Keratinocyte (primary cell): ENCODE measurements at regions not wholly inside any gene's neighbourhood (a gene's known extent, or its start where the extent isn't known, plus 50 kb on each side); places are given as distances from the start of the nearest gene placed in this dataset.

Experiments used
- DNase-seq: peaks from one replicate; pipeline ENCODE4 v3.0.0-alpha.2; 2011; ENCODE audit warnings: low read depth, missing footprints, low spot score
- FAIRE-seq: peaks from 2 replicates; lab custom pipeline; 2011; peaks lifted over from hg19 to GRCh38; lab: Jason Lieb, UNC
- H2AFZ ChIP-seq: 2 replicates; pipeline ENCODE4 v1.6.0; 2012; ENCODE audit warnings: low read length, control low read depth, inconsistent platforms; ENCODE audit not compliant: control insufficient read depth
- H3K27ac ChIP-seq: 2 replicates; pipeline ENCODE4 v1.5.1; 2011; ENCODE audit warnings: low read length; ENCODE audit not compliant: control insufficient read depth, insufficient read depth
- H3K27me3 ChIP-seq: 3 replicates; pipeline ENCODE4 v1.6.0; 2011; ENCODE audit warnings: low read length; ENCODE audit not compliant: control insufficient read depth, insufficient read depth; ENCODE audit errors: extremely low read depth
- H3K36me3 ChIP-seq, 2 experiments: 2 replicates in 1 of 2; 3 replicates in 1 of 2; pipeline ENCODE4 v1.5.1; 2011; ENCODE audit warnings: low read length in 2 of 2, mild to moderate bottlenecking in 1 of 2; ENCODE audit not compliant: control insufficient read depth in 2 of 2, insufficient read depth in 2 of 2; ENCODE audit errors: extremely low read depth in 1 of 2
- H3K4me1 ChIP-seq: 3 replicates; pipeline ENCODE4 v1.5.1; 2011; ENCODE audit warnings: low read length; ENCODE audit not compliant: control insufficient read depth, insufficient read depth; ENCODE audit errors: extremely low read depth
- H3K4me2 ChIP-seq: 3 replicates; pipeline ENCODE4 v1.6.0; 2011; ENCODE audit warnings: low read depth, low read length; ENCODE audit not compliant: control insufficient read depth, insufficient read depth; ENCODE audit errors: extremely low read depth
- H3K4me3 ChIP-seq, 3 experiments: fragments of 200-600 bp in 1 of 3; sonication (generic) in 1 of 3; 2 replicates in 2 of 3; 3 replicates in 1 of 3; pipeline ENCODE4 v1.5.1; 2011 to 2016; ENCODE audit warnings: low read length in 3 of 3, mild to moderate bottlenecking in 3 of 3, control low read depth in 2 of 3, inconsistent platforms in 1 of 3, low read depth in 1 of 3, mixed read lengths in 1 of 3, mixed run types in 1 of 3, moderate library complexity in 1 of 3; ENCODE audit not compliant: control insufficient read depth in 2 of 3, insufficient read depth in 2 of 3; ENCODE audit errors: extremely low read depth in 1 of 3
- H3K79me2 ChIP-seq: 2 replicates; pipeline ENCODE4 v1.6.0; 2012; ENCODE audit warnings: low read length; ENCODE audit not compliant: control insufficient read depth, insufficient read depth
- H3K9ac ChIP-seq: 3 replicates; pipeline ENCODE4 v1.6.0; 2011; ENCODE audit warnings: low read length; ENCODE audit not compliant: control insufficient read depth, insufficient read depth; ENCODE audit errors: extremely low read depth
- H3K9me1 ChIP-seq: 3 replicates; pipeline ENCODE4 v1.6.0; 2011; ENCODE audit warnings: low read length; ENCODE audit not compliant: control insufficient read depth, insufficient read depth; ENCODE audit errors: extremely low read depth
- H3K9me3 ChIP-seq: 2 replicates; pipeline ENCODE4 v1.5.1; 2012; ENCODE audit warnings: low read depth, low read length; ENCODE audit not compliant: control insufficient read depth
- H4K20me1 ChIP-seq: 3 replicates; pipeline ENCODE4 v1.6.0; 2011; ENCODE audit warnings: low read length; ENCODE audit not compliant: control insufficient read depth, insufficient read depth; ENCODE audit errors: extremely low read depth
- EZH2 ChIP-seq: IDR thresholded peaks from one replicate; pipeline ENCODE4 v1.6.1; 2012; ENCODE audit warnings: inconsistent platforms, mild to moderate bottlenecking, low read length, moderate library complexity
- dilution Hi-C: fragments of 300-500 bp; cut with MboI; formaldehyde crosslinking; loops from one replicate; pipeline ENCODE4 v1.7.0; 2020; ENCODE audit warnings: low sequenced_read_pairs; ENCODE audit not compliant: extremely low pct_ligation_motif_present
- TF ChIP-seq, protein P1 (sequence below), 3 experiments: IDR thresholded peaks in 1 of 3; conservative IDR thresholded peaks in 1 of 3; optimal IDR thresholded peaks in 1 of 3; 2 replicates in 2 of 3; 3 replicates in 1 of 3; pipeline versions ENCODE3 to v1.5.1; 2011; ENCODE audit warnings: low read length in 3 of 3, mild to moderate bottlenecking in 3 of 3, moderate library complexity in 2 of 3, control low read depth in 1 of 3, inconsistent platforms in 1 of 3; ENCODE audit not compliant: insufficient read depth in 2 of 3; ENCODE audit errors: extremely low read depth in 1 of 3

- no peaks in the 10 kb centered on the region for H3K9me1 ChIP-seq
- H3K9me3 ChIP-seq, result no peaks in the 10 kb centered on the region
- no peaks in the 10 kb centered on the region for H3K36me3 ChIP-seq
- H3K4me3 ChIP-seq, result no peak overlapping the region
- H3K9ac ChIP-seq, result no peak overlapping the region
- FAIRE-seq (no peak), DNase-seq (no peak)
- no peak for TF ChIP-seq EZH2
- TF ChIP-seq, protein P1, sequence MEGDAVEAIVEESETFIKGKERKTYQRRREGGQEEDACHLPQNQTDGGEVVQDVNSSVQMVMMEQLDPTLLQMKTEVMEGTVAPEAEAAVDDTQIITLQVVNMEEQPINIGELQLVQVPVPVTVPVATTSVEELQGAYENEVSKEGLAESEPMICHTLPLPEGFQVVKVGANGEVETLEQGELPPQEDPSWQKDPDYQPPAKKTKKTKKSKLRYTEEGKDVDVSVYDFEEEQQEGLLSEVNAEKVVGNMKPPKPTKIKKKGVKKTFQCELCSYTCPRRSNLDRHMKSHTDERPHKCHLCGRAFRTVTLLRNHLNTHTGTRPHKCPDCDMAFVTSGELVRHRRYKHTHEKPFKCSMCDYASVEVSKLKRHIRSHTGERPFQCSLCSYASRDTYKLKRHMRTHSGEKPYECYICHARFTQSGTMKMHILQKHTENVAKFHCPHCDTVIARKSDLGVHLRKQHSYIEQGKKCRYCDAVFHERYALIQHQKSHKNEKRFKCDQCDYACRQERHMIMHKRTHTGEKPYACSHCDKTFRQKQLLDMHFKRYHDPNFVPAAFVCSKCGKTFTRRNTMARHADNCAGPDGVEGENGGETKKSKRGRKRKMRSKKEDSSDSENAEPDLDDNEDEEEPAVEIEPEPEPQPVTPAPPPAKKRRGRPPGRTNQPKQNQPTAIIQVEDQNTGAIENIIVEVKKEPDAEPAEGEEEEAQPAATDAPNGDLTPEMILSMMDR (optimal IDR thresholded peaks at IDR 0.05 in 1 of 3, IDR thresholded peaks at IDR 0.05 in 1 of 3, conservative IDR thresholded peaks at IDR 0.05 in 1 of 3; ENCODE audit: extremely low read depth in 1 of 3, insufficient read depth in 2 of 3, low read length in 3 of 3), result no peak
- no peak overlapping the region for H3K4me2 ChIP-seq
- dilution Hi-C loops, result no loop called here
- H3K27me3 ChIP-seq, result no peaks in the 10 kb centered on the region
- H3K79me2 ChIP-seq, result no peaks in the 10 kb centered on the region
- H3K27ac ChIP-seq, result no peak overlapping the region
- no peaks in the 10 kb centered on the region for H4K20me1 ChIP-seq
- H2AFZ ChIP-seq, result no peak overlapping the region
- no peaks in the 10 kb centered on the region for H3K4me1 ChIP-seq
These were observed 379.5 kb upstream of the TBL1XR1 start for GRCh38 chr3:177576746-177577145.

GRCh38 chr3:177578488-177578887 is 381.2 kb upstream of the TBL1XR1 start:
- no peaks in the 10 kb centered on the region for H3K79me2 ChIP-seq
- H3K4me1 ChIP-seq, result no peaks in the 10 kb centered on the region
- no peak overlapping the region for H3K27ac ChIP-seq
- H3K27me3 ChIP-seq, result no peaks in the 10 kb centered on the region
- H4K20me1 ChIP-seq, result no peaks in the 10 kb centered on the region
- no peak for DNase-seq
- no peaks in the 10 kb centered on the region for H3K36me3 ChIP-seq
- dilution Hi-C loops, result no loop called here
- no peak for FAIRE-seq
- H2AFZ ChIP-seq, result no peak overlapping the region
- no peaks in the 10 kb centered on the region for H3K9me1 ChIP-seq
- TF ChIP-seq, protein P1 (optimal IDR thresholded peaks at IDR 0.05 in 1 of 3, IDR thresholded peaks at IDR 0.05 in 1 of 3, conservative IDR thresholded peaks at IDR 0.05 in 1 of 3; ENCODE audit: extremely low read depth in 1 of 3, insufficient read depth in 2 of 3, low read length in 3 of 3), result no peak
- TF ChIP-seq EZH2, result no peak
- no peak overlapping the region for H3K4me2 ChIP-seq
- H3K4me3 ChIP-seq, result no peak overlapping the region
- H3K9ac ChIP-seq, result no peak overlapping the region
- H3K9me3 ChIP-seq, result no peaks in the 10 kb centered on the region
